ENCODE measurements at regions not wholly inside any gene's neighbourhood (a gene's known extent, or its start where the extent isn't known, plus 50 kb on each side); places are given as distances from the start of the nearest gene placed in this dataset.
A peak's percentile ranks its signal among the peaks of the same experiment; 100 is the strongest.

DNA sequence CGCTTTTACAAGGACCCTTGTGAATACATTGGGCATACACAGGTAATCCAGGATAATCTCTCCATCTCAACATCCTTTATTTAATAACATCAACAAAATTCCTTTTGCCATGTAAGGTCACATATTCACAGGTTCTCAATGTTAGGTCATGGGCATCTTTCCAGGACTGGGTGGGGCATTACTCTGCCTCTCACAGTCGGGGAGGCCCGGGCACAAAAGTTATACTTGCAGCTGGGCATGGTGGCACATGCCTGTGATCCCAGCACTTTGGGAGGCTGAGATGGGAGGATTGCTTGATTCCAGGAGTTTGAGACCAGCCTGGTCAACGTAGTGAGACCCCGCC lies 93.7 kb upstream of the AP1S2 start:
- TF ChIP-seq, protein P1, sequence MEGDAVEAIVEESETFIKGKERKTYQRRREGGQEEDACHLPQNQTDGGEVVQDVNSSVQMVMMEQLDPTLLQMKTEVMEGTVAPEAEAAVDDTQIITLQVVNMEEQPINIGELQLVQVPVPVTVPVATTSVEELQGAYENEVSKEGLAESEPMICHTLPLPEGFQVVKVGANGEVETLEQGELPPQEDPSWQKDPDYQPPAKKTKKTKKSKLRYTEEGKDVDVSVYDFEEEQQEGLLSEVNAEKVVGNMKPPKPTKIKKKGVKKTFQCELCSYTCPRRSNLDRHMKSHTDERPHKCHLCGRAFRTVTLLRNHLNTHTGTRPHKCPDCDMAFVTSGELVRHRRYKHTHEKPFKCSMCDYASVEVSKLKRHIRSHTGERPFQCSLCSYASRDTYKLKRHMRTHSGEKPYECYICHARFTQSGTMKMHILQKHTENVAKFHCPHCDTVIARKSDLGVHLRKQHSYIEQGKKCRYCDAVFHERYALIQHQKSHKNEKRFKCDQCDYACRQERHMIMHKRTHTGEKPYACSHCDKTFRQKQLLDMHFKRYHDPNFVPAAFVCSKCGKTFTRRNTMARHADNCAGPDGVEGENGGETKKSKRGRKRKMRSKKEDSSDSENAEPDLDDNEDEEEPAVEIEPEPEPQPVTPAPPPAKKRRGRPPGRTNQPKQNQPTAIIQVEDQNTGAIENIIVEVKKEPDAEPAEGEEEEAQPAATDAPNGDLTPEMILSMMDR (optimal IDR thresholded peaks at IDR 0.05 in 1 of 3, IDR thresholded peaks at IDR 0.05 in 1 of 3, conservative IDR thresholded peaks at IDR 0.05 in 1 of 3; ENCODE audit: extremely low read depth in 1 of 3, insufficient read depth in 2 of 3, low read length in 3 of 3), result no peak
- dilution Hi-C loops (cut with MboI; ENCODE audit: extremely low pct_ligation_motif_present, low sequenced_read_pairs), result no loop called here
- Histone ChIP-seq H3K36me3 (ENCODE audit: control insufficient read depth in 2 of 2, extremely low read depth in 1 of 2, insufficient read depth in 2 of 2, low read length in 2 of 2) (no peaks in the 10 kb centered on the region), H4K20me1 (ENCODE audit: control insufficient read depth, extremely low read depth, insufficient read depth, low read length) (no peaks in the 10 kb centered on the region), H3K79me2 (ENCODE audit: control insufficient read depth, insufficient read depth, low read length) (no peaks in the 10 kb centered on the region), H3K9me1 (ENCODE audit: control insufficient read depth, extremely low read depth, insufficient read depth, low read length) (no peaks in the 10 kb centered on the region), H3K4me1 (ENCODE audit: control insufficient read depth, extremely low read depth, insufficient read depth, low read length) (peaks cover 31% of the 10 kb centered on the region), H3K9ac (ENCODE audit: control insufficient read depth, extremely low read depth, insufficient read depth, low read length) (no peak overlapping the region), H3K27ac (ENCODE audit: control insufficient read depth, insufficient read depth, low read length) (peak overlapping the region; percentile 55), H3K27me3 (ENCODE audit: control insufficient read depth, extremely low read depth, insufficient read depth, low read length) (no peaks in the 10 kb centered on the region), H3K4me3 (ENCODE audit: control insufficient read depth in 2 of 3, extremely low read depth in 1 of 3, insufficient read depth in 2 of 3, low read depth in 1 of 3, low read length in 3 of 3) (no peak overlapping the region), H3K4me2 (ENCODE audit: control insufficient read depth, extremely low read depth, insufficient read depth, low read depth, low read length) (peak overlapping the region; percentile 86), H3K9me3 (ENCODE audit: control insufficient read depth, low read depth, low read length) (no peaks in the 10 kb centered on the region), H2AFZ (ENCODE audit: control insufficient read depth, low read length) (peak overlapping the region; percentile 62)
- peak; percentile 21 for DNase-seq (ENCODE audit: low read depth, low spot score)
- FAIRE-seq, result no peak

GRCh38 chrX:15947648-15948317 lies 93.2 kb upstream of the AP1S2 start:
- Histone ChIP-seq H3K9ac (ENCODE audit: control insufficient read depth, extremely low read depth, insufficient read depth, low read length) (no peak overlapping the region), H3K79me2 (ENCODE audit: control insufficient read depth, insufficient read depth, low read length) (no peaks in the 10 kb centered on the region), H3K4me1 (ENCODE audit: control insufficient read depth, extremely low read depth, insufficient read depth, low read length) (peaks cover 31% of the 10 kb centered on the region), H3K27ac (ENCODE audit: control insufficient read depth, insufficient read depth, low read length) (peak overlapping the region; percentile 55), H4K20me1 (ENCODE audit: control insufficient read depth, extremely low read depth, insufficient read depth, low read length) (no peaks in the 10 kb centered on the region), H3K9me3 (ENCODE audit: control insufficient read depth, low read depth, low read length) (no peaks in the 10 kb centered on the region), H3K9me1 (ENCODE audit: control insufficient read depth, extremely low read depth, insufficient read depth, low read length) (no peaks in the 10 kb centered on the region), H3K4me2 (ENCODE audit: control insufficient read depth, extremely low read depth, insufficient read depth, low read depth, low read length) (peak overlapping the region; percentile 86), H3K4me3 (ENCODE audit: control insufficient read depth in 2 of 3, extremely low read depth in 1 of 3, insufficient read depth in 2 of 3, low read depth in 1 of 3, low read length in 3 of 3) (peak overlapping the region in 2 of 3 experiments; percentile 36 to 50), H3K36me3 (ENCODE audit: control insufficient read depth in 2 of 2, extremely low read depth in 1 of 2, insufficient read depth in 2 of 2, low read length in 2 of 2) (no peaks in the 10 kb centered on the region), H3K27me3 (ENCODE audit: control insufficient read depth, extremely low read depth, insufficient read depth, low read length) (no peaks in the 10 kb centered on the region), H2AFZ (ENCODE audit: control insufficient read depth, low read length) (peak overlapping the region; percentile 62)
- DNase-seq (ENCODE audit: low read depth, low spot score) (peak; percentile 60), FAIRE-seq (peak; percentile 96)
- no peak for TF ChIP-seq EZH2 (IDR thresholded peaks at IDR 0.05; ENCODE audit: low read length)
- TF ChIP-seq, protein P1 (optimal IDR thresholded peaks at IDR 0.05 in 1 of 3, IDR thresholded peaks at IDR 0.05 in 1 of 3, conservative IDR thresholded peaks at IDR 0.05 in 1 of 3; ENCODE audit: extremely low read depth in 1 of 3, insufficient read depth in 2 of 3, low read length in 3 of 3), result no peak
- dilution Hi-C loops (cut with MboI; ENCODE audit: extremely low pct_ligation_motif_present, low sequenced_read_pairs), result no loop called here

Data from keratinocyte (primary cell).